ENCODE measurements at regions not wholly inside any gene's neighbourhood (a gene's known extent, or its start where the extent isn't known, plus 50 kb on each side); places are given as distances from the start of the nearest gene placed in this dataset.
"Not testable (repeated sequence)": the region's sequence is repeated elsewhere in the genome, so short reads cannot be mapped to it uniquely, and the experiment has no call there.

DNA sequence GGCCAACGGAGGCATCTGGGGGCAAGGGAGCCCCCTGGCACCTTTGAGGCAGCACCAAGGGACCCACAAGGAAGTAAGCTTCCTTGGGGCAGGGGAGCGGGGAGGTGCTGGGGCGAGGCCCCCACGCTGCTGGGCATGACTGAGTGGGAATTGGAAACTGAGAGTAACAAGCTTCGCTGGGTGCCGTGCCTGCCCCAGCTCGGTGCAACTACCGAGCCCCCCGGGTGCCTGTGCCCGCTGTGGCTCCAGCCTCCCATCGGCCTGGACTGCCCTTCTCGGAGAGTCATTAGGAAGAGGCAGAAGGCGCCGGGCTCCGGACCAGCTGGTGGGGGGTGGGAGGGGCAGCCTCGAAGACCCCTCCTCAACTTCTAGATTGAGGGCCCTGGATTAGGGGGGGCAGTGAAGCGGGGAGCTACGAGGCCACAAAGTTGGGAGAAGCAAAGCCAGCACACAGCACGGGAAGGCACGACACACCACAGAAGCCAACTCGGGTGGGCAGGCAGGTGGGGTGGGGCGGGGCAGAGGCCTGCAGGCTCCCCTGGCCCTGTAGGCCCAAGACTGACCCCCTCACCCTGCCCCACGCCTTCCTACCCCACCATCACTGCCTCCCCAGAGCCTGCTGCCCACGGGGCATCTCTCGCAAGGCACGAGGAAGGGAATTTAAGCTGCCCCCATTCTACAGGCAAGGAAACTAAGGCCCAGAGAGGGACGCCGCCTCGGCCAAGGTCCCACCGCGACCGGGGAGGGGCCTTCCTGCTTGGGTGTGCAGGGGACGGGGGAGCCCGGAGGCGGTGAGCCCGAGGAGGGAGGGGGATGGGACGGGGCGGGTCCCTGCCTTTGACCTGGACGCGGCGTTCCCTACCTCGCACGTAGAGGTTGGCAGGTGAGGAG, 83.2 kb downstream of the PTPRS start:
- no peak for DNase-seq

DNA sequence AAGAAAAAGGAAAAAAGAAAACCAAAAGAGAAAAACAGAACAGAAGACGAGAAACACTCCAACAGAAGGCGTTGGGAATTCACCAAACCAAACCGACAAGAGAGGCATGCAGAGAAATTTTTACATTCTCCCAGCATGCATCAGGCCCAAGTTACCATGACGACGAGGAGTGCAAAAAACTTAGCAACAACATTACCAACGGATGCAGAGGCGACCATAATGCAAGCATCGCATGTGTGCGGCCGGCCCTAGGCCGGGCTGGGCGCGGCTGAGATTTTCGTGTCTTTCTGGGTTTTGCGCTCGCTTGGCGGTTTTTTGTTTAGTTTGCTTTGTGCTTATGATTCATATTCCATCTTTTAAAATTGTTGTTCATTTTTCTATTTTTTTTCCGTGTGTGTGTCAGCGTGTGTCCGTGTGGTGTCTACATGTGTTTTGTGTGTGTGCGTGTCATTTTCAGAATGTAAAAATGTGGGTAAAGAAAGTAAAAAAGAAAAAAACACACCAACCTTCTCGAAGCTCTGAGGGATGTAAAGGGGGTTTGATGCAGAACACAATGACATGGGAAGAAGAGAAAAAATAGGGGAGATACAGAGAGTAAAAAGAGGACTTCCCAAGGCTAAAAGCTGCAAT, 84.9 kb downstream of the PTPRS start:
- DNase-seq, result no peak

GRCh38 chr19:5254944-5255343, 85.7 kb downstream of the PTPRS start:
- no peak for DNase-seq

DNA sequence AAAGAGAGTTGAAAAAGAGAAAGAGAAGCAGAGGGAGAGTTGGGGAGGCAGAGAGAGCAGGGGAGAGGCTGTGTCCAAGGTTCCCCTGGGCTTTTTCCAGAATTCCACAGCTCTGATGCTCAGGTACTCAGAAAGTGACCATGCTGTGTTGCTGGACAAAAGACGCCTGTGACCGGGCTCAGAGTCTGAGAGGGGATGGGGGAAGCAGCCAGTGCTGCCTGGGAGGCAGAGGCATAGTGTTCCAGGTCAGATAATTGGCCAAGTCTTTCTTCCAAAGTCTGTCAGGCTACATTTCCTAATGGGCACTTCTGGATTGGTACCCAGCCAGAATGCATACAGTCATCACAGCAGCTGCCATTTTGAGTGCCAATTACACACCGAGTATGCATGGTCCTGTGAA, 86.1 kb downstream of the PTPRS start:
- DNase-seq, result no peak

- no peak for DNase-seq
Observed at GRCh38 chr19:5253406-5254110, 87.1 kb downstream of the PTPRS start.

GRCh38 chr19:5251096-5252065, 89.2 kb downstream of the PTPRS start:
- no peak for DNase-seq

- DNase-seq, result no peak
Observed at GRCh38 chr19:5250127-5250659, 90.4 kb downstream of the PTPRS start.

GRCh38 chr19:5249526-5249925, 91.1 kb downstream of the PTPRS start:
- no peak for DNase-seq

- no peak for DNase-seq
Observed at GRCh38 chr19:5247957-5248705, 92.5 kb downstream of the PTPRS start.

GRCh38 chr19:5246554-5247155, 94.0 kb downstream of the PTPRS start:
- DNase-seq, result no peak

DNA sequence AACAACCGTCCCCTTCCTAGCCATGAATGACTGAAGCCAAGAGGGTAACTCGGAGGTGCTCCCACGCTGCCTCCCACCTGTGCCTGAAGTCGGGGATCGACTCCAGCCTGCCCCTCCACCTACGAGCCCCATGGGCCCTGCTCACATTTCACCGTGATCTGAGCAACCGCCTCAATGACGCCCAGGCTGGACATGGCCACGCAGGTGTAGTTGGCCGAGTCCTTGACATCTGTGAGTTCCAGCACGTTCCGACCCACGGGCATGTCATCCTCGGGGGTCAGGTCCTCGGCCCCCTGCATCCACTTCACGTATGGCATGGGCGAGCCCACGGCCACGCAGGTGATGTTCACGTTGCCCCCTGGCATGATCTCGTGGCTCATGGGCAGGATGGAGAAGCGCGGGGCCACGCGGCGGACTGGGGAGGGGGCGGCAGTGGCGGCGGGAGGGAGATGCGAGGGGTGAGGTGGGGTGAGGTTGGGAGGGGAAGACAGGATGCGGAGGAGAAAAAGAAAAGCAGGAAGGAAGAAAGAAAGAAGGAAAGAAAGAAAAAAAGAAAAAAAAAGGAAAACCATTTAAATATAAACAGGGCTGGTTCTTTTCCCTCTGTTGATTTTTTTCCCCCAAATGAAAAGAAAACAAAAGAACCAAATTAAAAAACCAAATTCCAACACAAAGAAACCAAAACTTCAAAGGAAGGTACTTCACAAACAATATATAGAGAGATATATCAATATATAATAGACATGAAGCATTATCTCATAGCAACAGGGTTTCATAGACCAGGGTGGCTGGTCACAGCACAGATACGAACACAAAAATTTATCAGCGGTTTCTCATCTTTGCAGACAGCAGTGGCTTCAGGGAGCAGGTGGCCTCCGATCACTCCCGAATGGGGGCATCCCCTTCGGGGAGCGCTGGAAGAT, 94.7 kb downstream of the PTPRS start:
- no peak for DNase-seq

DNA sequence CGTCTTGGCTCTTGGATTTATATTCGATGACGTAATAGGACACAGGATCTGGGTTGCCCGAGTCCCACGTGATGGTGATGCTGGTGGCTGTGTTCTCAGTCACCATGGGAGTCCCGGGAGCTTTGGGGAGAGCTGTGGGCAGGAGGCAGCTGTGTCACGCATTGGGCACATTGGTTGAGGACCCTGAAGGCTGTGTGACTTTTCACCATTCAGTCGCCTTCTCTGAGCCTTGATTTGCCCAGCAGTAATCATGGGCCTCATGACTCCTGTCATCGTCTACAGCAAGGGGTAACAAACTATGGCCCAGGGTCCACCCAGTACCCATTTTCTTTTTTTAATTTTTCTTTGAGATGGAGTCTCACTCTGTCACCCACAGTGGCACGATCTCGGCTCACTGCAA, 96.3 kb downstream of the PTPRS start:
- no peak for DNase-seq

- DNase-seq, result no peak
Observed at GRCh38 chr19:5243878-5244277, 96.7 kb downstream of the PTPRS start.

DNA sequence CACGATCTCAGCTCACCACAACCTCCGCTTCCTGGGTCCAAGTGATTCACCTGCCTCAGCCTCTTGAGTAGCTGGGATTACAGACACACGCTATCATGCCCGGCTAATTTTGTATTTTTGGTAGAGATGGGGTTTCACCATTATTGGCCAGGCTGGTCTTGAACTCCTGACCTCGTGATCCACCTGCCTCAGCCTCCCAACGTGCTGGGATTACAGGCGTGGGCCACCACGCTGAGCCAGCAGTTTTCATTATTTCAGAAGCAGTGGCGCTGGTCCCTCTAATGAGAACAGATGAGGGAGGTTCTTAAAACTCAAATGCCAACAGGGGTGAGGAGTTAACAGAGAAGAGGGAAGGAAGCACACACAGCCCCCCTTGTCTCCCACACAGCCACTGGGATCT, 98.7 kb downstream of the PTPRS start:
- DNase-seq, result not testable (repeated sequence)

GRCh38 chr19:5240011-5240410, 100.6 kb downstream of the PTPRS start:
- DNase-seq, result no peak

DNA sequence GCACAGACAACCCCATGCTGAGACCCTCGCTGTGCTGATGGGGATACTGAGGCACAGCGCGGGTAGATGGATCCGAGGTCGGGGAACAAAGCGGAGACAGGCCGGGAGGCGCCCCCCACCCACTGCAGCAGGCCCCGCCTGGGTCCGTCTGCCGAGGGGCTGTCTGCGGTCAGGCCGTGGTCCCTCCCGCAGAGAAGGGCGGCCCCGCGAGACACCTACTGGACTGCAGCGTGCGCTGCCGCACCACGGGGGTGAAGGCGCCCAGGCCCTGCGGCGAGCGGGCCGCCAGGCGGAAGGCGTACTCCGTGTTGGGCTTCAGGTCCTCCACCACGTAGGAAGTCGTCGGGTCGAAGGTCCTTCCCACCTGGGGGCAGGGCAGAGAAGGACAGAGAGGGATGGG, 101.9 kb downstream of the PTPRS start:
- DNase-seq, result no peak

GRCh38 chr19:5237939-5238480, 102.6 kb downstream of the PTPRS start:
- no peak for DNase-seq

DNA sequence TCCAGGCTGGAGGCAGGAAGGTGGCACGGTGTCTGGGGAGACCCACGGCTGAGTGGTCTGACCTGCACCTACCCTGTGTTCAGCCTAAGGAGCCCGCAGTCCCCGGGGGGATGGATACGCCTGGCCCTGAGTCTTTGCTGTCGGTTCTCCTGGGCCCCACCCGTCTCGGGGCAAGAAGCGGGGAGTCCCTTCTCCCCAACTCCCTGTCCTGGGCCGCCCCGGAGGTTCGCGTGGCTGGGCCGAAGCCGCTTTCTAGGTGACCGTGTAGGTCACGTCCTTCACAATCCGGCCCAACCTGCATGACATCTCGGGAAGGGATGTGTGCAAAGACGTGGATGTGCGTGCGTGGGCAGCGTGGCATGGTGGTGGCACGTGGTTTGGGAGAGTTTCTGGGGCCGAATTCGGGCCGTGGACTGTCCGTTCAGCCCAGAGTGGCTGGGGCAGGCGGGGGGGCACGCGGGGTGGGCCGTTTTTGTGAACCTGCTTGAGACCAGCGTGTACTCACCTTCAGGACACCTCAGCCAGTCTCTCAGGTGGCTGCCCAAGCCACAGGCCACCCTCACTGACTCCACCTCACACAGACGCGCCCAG, 103.3 kb downstream of the PTPRS start:
- DNase-seq, result no peak

Data from NCI-H82 (cell line).